LNCAP (cell line): ENCODE measurements at regions not wholly inside any gene's neighbourhood (a gene's known extent, or its start where the extent isn't known, plus 50 kb on each side); places are given as distances from the start of the nearest gene placed in this dataset.

ENCODE experiments used
- TF ChIP-seq, protein P1 (sequence below): fragments of 450-650 bp; IDR thresholded peaks from 2 replicates; pipeline ENCODE4 v1.5.1; 2017; ENCODE audit warnings: mild to moderate bottlenecking

DNA sequence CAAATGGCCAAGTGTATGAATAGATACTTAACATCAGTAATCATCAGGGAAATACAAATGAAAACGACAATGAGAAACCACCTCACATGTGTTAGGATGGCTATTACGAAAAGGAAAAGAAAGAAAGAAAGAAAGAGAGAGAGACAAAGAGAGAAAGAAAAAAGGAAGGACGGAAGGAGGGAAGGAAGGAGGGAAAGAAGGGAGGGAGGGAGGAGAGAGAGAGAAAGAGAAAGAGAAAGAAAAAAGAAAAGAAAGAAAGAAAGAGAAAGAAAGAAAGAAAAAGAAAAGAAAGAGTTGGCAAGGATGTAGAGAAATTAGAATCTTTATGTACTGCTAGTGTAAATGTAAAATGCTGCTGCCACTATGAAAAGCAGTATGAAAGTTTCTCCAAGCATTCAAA, 90.7 kb upstream of the DPT start:
- TF ChIP-seq, protein P1, sequence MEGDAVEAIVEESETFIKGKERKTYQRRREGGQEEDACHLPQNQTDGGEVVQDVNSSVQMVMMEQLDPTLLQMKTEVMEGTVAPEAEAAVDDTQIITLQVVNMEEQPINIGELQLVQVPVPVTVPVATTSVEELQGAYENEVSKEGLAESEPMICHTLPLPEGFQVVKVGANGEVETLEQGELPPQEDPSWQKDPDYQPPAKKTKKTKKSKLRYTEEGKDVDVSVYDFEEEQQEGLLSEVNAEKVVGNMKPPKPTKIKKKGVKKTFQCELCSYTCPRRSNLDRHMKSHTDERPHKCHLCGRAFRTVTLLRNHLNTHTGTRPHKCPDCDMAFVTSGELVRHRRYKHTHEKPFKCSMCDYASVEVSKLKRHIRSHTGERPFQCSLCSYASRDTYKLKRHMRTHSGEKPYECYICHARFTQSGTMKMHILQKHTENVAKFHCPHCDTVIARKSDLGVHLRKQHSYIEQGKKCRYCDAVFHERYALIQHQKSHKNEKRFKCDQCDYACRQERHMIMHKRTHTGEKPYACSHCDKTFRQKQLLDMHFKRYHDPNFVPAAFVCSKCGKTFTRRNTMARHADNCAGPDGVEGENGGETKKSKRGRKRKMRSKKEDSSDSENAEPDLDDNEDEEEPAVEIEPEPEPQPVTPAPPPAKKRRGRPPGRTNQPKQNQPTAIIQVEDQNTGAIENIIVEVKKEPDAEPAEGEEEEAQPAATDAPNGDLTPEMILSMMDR: no peak

DNA sequence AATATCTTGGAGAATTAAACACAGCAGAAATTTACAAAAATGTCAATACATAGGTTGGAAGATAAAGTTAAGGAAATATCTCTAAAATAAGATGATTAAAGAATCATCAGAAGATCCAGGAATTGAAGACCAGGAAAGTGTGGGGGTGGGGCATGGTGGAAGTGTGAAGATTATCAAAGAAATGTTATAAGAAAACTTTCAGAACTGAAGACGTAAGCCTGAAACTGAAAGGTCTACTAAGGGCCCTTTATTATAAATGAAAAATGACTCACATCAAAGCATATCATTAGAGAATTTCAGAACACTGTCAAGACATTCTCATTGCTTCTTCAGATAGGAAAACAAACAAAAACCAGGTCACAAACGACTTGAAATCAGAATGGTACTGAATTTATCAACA, 92.4 kb upstream of the DPT start:
- TF ChIP-seq, protein P1: no peak

DNA sequence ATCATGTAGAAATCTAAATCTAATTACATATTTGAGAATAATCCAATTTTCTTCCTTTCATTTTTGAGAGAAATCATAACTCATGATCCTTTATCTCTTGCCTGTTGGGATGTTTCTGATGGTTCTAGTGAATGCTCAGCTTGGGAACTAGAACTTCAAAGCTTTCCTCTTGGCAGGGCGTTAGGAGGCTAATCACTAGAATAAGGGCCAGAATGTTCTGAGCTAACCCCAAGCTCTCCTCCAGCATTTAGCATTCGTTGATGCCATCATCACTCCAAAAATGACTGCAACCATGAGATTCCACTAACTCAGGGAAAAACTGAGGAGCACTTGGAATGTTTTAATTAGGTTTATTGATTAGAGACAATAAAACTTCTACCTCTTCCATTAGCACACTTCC, 93.9 kb upstream of the DPT start:
- TF ChIP-seq, protein P1: no peak

DNA sequence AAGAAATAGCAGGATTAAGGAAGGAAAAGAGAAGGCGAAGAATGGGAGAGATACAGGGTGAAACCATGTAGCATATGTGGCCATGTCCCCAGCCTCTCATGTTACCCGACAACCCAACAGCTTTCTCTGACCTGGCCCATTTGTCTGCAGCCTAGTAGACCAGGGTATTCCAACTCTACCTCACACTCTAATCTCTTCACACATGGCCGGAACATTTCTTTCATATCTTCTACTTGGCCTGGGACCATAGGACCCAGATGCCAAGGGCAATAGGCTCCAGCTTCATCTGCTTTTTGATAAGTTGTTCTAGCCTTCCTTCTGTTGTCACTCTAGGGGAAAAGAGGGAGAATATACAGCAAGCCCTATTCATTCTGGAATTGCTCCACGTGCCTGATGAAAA, 95.0 kb upstream of the DPT start:
- TF ChIP-seq, protein P1: no peak

DNA sequence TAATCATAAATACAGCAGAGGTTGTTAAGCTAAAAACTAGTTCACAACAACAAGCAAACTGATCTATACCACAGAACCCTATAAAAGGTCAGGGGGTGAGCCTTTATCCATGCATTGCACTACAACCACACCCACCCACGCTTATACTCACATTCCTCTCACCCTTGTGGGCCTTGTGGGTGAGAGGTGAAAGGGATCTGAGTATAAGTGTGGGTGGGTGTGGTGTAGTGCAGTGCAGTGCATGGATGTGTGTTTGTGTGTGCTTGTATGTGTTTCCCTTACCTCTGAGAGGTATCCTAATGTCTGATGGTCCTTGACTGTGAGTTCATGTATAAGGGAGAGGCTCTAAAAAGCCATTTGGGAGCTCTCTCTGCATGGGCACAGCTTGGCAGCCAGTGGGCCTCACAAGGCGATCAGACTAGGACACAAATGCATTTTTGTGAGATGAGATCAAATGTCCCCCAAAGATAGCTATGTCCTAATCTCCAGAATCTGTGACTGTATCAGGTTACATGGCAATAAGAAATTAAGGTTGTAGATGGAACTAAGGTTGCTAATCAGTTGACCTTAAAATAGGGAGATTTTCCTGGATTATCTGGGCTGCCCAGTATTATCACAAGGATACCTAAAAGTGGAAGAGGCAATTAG, 95.5 kb upstream of the DPT start:
- TF ChIP-seq, protein P1: no peak

DNA sequence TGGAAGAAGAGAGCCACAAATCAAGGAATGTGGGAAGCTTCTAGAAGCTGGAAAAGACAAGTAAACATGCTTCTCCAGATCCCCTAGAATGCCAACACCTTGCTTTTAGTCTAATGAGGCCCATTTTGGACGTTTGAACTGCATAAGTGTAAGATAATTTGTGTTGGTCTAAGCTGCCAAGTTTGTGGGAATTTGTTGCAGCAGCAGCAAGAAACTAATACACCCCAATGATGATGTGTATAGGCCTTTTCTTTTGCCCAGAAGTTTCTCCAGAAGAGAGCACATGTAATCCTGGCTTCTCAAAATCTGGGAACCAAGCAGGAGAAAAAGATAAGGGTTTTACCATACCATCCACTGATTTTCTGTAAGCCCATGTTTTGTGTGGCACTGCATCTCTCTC, 96.1 kb upstream of the DPT start:
- TF ChIP-seq, protein P1: no peak

DNA sequence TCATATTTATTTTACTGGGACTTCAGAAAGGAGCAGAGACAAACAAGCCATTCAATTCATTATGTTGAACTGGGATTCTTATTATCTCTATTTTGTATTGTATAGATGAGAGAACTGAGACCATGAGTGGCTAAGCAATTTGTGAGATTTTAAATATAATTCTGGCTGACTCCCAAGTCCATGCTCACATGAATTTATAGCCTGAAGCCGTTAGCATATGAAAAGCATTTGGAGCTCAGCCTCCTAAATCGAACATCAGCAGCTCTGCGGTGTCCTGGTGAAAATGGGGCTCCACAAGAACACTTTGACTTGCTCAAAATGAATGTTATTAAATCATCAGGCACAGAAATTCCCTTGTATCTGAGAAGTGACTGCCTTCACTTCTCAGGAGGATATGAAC, 96.8 kb upstream of the DPT start:
- TF ChIP-seq, protein P1: no peak

DNA sequence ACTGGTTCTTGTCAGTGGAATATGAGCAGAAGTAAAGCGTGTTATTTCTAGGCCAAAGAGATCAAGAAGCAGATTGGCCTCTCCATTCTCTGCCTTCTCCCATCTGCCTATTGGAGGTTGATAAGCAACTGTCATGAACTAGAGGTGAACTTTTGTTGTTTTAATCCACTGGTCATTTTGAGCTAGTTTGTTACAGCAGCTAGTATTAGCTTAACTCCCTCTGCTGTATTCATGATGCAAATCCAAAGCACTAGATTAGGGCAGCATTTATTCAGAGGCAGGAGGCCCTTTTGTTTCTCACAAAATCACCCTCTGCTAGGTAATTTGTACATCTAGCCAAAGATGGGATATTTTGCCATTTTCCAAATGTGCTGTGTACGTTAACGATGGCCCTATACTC, 97.3 kb upstream of the DPT start:
- TF ChIP-seq, protein P1: no peak
